RWPE2 (cell line): ENCODE measurements at regions not wholly inside any gene's neighbourhood (a gene's known extent, or its start where the extent isn't known, plus 50 kb on each side); places are given as distances from the start of the nearest gene placed in this dataset.

ENCODE experiments used
- ATAC-seq: fragments of 200-7000 bp; cut with Tn5 transposase; 3 replicates; pipeline ENCODE4 v1.9.1; 2021; ENCODE audit warnings: low read depth
- DNase-seq: peaks from one replicate; pipeline ENCODE4 v3.0.0-alpha.2; 2020; ENCODE audit warnings: low spot score
- H3K27ac ChIP-seq: fragments of 450-650 bp; 2 replicates; pipeline ENCODE4 v1.5.1; 2017; ENCODE audit warnings: mild to moderate bottlenecking; ENCODE audit not compliant: poor library complexity, severe bottlenecking
- H3K27me3 ChIP-seq: fragments of 250-450 bp; sonication (Bioruptor Pico); 2 replicates; pipeline ENCODE4 v1.5.1; 2021; ENCODE audit warnings: mild to moderate bottlenecking, moderate library complexity; ENCODE audit not compliant: insufficient read depth, poor library complexity, severe bottlenecking
- H3K36me3 ChIP-seq: fragments of 250-450 bp; sonication (Bioruptor Pico); 2 replicates; pipeline ENCODE4 v1.5.1; 2020; ENCODE audit warnings: low read depth, mild to moderate bottlenecking, moderate library complexity
- H3K4me1 ChIP-seq: fragments of 250-450 bp; sonication (Bioruptor Pico); 2 replicates; pipeline ENCODE4 v1.5.1; 2021; ENCODE audit warnings: mild to moderate bottlenecking, moderate library complexity; ENCODE audit not compliant: insufficient read depth, poor library complexity, severe bottlenecking
- H3K4me3 ChIP-seq: fragments of 250-450 bp; sonication (Bioruptor Pico); 2 replicates; pipeline ENCODE4 v1.5.1; 2021; ENCODE audit warnings: mild to moderate bottlenecking, moderate library complexity; ENCODE audit not compliant: severe bottlenecking
- H3K9me3 ChIP-seq: fragments of 250-450 bp; sonication (Bioruptor Pico); 2 replicates; pipeline ENCODE4 v1.5.1; 2021; ENCODE audit warnings: mild to moderate bottlenecking, moderate library complexity; ENCODE audit not compliant: severe bottlenecking
- TF ChIP-seq, protein P1 (sequence below): fragments of 450-650 bp; IDR thresholded peaks from one replicate; pipeline ENCODE4 v1.5.1; 2017; ENCODE audit warnings: mild to moderate bottlenecking, moderate library complexity; ENCODE audit not compliant: poor library complexity, severe bottlenecking

DNA sequence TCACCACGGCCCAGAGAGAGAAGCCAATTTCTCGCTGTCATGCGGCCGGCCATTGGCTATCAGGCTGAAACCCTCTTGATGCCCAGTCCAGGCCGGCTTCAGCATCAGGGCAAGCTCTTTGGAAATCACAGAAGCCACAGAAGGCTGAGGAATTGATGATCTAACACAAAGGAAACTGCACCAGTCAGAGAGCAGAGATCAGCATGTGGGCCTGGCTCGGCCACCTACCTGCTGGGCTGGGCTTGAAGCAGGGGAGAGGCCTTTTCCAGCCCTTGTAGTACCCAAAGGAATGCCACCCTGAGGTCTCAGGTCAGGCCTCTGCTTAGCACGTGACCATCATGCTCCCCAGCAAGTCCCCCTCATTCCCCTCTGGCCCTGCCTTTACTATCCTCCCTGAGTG, 119.1 kb downstream of the TLE3 start:
- Histone ChIP-seq H3K27me3 (no peaks in the 10 kb centered on the region), H3K9me3 (no peaks in the 10 kb centered on the region), H3K4me3 (no peak overlapping the region), H3K4me1 (no peaks in the 10 kb centered on the region), H3K36me3 (no peaks in the 10 kb centered on the region), H3K27ac (no peak overlapping the region)
- no peak for ATAC-seq
- TF ChIP-seq, protein P1, sequence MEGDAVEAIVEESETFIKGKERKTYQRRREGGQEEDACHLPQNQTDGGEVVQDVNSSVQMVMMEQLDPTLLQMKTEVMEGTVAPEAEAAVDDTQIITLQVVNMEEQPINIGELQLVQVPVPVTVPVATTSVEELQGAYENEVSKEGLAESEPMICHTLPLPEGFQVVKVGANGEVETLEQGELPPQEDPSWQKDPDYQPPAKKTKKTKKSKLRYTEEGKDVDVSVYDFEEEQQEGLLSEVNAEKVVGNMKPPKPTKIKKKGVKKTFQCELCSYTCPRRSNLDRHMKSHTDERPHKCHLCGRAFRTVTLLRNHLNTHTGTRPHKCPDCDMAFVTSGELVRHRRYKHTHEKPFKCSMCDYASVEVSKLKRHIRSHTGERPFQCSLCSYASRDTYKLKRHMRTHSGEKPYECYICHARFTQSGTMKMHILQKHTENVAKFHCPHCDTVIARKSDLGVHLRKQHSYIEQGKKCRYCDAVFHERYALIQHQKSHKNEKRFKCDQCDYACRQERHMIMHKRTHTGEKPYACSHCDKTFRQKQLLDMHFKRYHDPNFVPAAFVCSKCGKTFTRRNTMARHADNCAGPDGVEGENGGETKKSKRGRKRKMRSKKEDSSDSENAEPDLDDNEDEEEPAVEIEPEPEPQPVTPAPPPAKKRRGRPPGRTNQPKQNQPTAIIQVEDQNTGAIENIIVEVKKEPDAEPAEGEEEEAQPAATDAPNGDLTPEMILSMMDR: no peak
- DNase-seq: no peak

DNA sequence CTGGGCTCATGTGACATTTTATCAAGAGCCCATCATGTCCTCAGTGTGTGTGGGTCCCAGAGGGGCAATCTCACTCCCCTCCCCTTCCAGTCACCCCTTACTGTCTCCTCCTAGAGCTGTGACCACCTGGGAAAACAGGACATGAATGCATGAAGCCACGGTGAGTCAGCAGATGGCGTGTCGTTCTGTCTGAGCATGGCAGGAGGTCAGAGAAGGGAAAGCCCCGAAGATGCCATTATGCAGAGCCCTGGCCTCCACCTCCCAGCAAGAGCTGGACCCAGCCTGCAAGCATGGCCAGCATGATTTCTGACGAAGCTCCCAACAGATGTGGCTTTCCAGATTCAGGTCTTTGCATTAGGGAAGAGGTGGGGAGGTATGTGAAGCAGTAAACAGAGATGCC, 118.5 kb downstream of the TLE3 start:
- no peaks in the 10 kb centered on the region for H3K27me3 ChIP-seq
- peak; percentile 31; the same call in 1 of the 3 replicates for ATAC-seq
- no peaks in the 10 kb centered on the region for H3K4me1 ChIP-seq
- no peak overlapping the region for H3K4me3 ChIP-seq
- H3K27ac ChIP-seq: no peak overlapping the region
- no peaks in the 10 kb centered on the region for H3K36me3 ChIP-seq
- TF ChIP-seq, protein P1: peak; percentile 24
- no peaks in the 10 kb centered on the region for H3K9me3 ChIP-seq
- DNase-seq: no peak

DNA sequence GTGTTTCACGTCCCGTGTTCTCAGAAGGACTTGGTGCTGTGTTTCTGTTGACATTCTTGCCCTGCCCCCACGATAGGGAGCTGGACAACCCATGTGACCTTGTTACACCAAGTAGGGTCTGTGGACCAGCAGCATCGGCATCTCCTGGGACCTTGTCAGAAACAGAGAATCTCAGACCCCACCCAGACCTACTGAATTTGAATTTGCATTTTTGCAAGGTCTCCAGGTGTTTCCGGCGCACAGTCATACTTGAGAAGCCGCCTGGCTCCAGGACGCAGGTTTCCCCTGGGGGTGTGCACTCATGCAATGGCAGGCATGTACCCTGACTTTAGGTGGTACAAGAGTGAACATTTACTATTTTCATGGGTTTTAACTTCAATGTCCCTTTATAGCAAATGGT, 117.9 kb downstream of the TLE3 start:
- no peak for DNase-seq
- Histone ChIP-seq H3K27me3 (no peaks in the 10 kb centered on the region), H3K36me3 (no peaks in the 10 kb centered on the region), H3K27ac (no peak overlapping the region), H3K4me3 (no peak overlapping the region), H3K9me3 (no peaks in the 10 kb centered on the region), H3K4me1 (no peaks in the 10 kb centered on the region)
- TF ChIP-seq, protein P1: no peak
- no peak for ATAC-seq

DNA sequence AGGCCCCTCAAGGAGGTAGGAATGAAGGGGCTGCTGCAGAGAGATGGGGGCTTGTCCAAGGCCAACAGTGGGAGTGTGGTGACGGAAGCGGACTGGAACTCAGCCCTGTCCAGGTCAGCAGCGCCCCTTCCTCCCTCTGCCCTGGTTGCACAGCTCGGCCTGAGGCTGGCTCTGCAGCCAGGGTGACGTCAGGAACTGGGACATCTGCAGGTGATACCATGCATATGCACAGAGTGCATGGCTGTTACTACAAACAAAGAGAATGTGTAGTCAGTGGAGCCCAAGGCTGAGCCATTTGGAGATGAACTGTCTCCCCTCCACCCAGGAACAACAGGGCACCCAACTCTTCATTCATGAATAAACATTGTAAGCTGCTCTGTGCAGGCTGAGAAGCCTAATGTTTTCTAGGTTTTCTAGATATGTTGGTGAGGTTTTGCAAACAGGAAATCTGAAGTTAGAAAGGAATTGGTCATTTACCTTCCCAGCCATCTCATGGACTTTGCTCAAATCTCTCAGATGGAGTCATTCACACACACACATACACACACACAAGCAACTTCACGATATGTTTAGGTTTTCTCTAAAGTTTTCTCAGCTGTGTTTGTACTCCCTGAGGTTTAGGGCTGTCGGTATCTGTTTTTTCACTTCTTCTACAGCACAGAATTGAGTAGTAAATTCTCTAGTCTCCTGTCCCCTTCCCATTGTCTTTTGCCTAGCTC, 117.2 kb downstream of the TLE3 start:
- H3K27ac ChIP-seq: no peak overlapping the region
- no peaks in the 10 kb centered on the region for H3K27me3 ChIP-seq
- H3K4me3 ChIP-seq: no peak overlapping the region
- ATAC-seq: no peak
- no peaks in the 10 kb centered on the region for H3K36me3 ChIP-seq
- TF ChIP-seq, protein P1: no peak
- H3K9me3 ChIP-seq: no peaks in the 10 kb centered on the region
- no peaks in the 10 kb centered on the region for H3K4me1 ChIP-seq
- DNase-seq: no peak

DNA sequence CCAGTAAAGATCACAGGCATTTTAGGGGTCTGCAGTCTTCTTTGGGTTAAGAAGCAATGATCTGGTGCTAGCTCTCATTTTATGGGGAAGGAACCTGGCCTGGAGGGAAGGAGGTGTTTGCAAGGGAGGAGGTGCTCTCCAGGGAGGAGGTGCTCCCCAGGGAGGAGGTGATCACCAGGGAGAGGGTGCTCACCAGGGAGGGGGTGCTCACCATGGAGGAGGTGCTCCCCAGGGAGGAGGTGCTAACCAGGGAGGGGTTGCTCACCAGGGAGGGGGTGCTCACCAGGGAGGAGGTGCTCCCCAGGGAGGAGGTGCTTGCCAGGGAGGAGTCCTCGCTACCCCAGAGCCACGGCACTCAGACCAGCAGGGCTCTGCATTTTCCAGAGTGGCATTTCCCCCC, 115.7 kb downstream of the TLE3 start:
- Histone ChIP-seq H3K36me3 (no peaks in the 10 kb centered on the region), H3K9me3 (no peaks in the 10 kb centered on the region), H3K4me1 (no peaks in the 10 kb centered on the region), H3K4me3 (no peak overlapping the region), H3K27ac (no peak overlapping the region), H3K27me3 (peaks cover 4% of the 10 kb centered on the region)
- DNase-seq (no peak), ATAC-seq (no peak)
- TF ChIP-seq, protein P1: no peak
